Jurkat, Clone E6-1 (cell line): ENCODE measurements at regions not wholly inside any gene's neighbourhood (a gene's known extent, or its start where the extent isn't known, plus 50 kb on each side); places are given as distances from the start of the nearest gene placed in this dataset.
A peak's percentile ranks its signal among the peaks of the same experiment; 100 is the strongest.
"Not testable (repeated sequence)": the region's sequence is repeated elsewhere in the genome, so short reads cannot be mapped to it uniquely, and the experiment has no call there.

Source experiments
- DNase-seq: peaks from one replicate; pipeline ENCODE4 v3.0.0-alpha.2; 2011; ENCODE audit warnings: low read depth, low spot score
- H3K4me3 ChIP-seq: 2 replicates; pipeline ENCODE4 v1.5.1; 2011; ENCODE audit warnings: mild to moderate bottlenecking, low read length, control low read depth, moderate library complexity

- DNase-seq, H3K4me3 ChIP-seq: not testable (repeated sequence)
Measured at GRCh38 chr12:28099245-28099644, 91.0 kb upstream of the CCDC91 start.

GRCh38 chr12:28099871-28100270 is 90.4 kb upstream of the CCDC91 start:
- no peak for DNase-seq
- no peak overlapping the region for H3K4me3 ChIP-seq

GRCh38 chr12:28100717-28101116 is 89.5 kb upstream of the CCDC91 start:
- H3K4me3 ChIP-seq = no peak overlapping the region
- DNase-seq = no peak

GRCh38 chr12:28104316-28104715 is 85.9 kb upstream of the CCDC91 start:
- no peak overlapping the region for H3K4me3 ChIP-seq
- no peak for DNase-seq

GRCh38 chr12:28104903-28105864 is 85.1 kb upstream of the CCDC91 start:
- no peak overlapping the region for H3K4me3 ChIP-seq
- DNase-seq = no peak

GRCh38 chr12:28107679-28108078 is 82.6 kb upstream of the CCDC91 start:
- no peak overlapping the region for H3K4me3 ChIP-seq
- DNase-seq = no peak

- no peak overlapping the region for H3K4me3 ChIP-seq
- peak; percentile 73 for DNase-seq
Measured at GRCh38 chr12:28108599-28108998, 81.7 kb upstream of the CCDC91 start.

GRCh38 chr12:28110329-28110728 is 79.9 kb upstream of the CCDC91 start:
- H3K4me3 ChIP-seq = no peak overlapping the region
- no peak for DNase-seq

GRCh38 chr12:28114488-28114887 is 75.8 kb upstream of the CCDC91 start:
- no peak for DNase-seq
- no peak overlapping the region for H3K4me3 ChIP-seq

- H3K4me3 ChIP-seq = no peak overlapping the region
- DNase-seq = no peak
Measured at GRCh38 chr12:28121433-28121832, 68.8 kb upstream of the CCDC91 start.

GRCh38 chr12:28121899-28122655 is 68.2 kb upstream of the CCDC91 start:
- H3K4me3 ChIP-seq = no peak overlapping the region
- no peak for DNase-seq

- no peak overlapping the region for H3K4me3 ChIP-seq
- DNase-seq = no peak
Measured at GRCh38 chr12:28122756-28123155, 67.5 kb upstream of the CCDC91 start.

- H3K4me3 ChIP-seq = no peak overlapping the region
- DNase-seq = no peak
Measured at GRCh38 chr12:28127455-28127854, 62.8 kb upstream of the CCDC91 start.

GRCh38 chr12:28129031-28129430 is 61.2 kb upstream of the CCDC91 start:
- H3K4me3 ChIP-seq = no peak overlapping the region
- DNase-seq = no peak

- no peak overlapping the region for H3K4me3 ChIP-seq
- no peak for DNase-seq
Measured at GRCh38 chr12:28130234-28130624, 60.0 kb upstream of the CCDC91 start.

- no peak overlapping the region for H3K4me3 ChIP-seq
- DNase-seq = no peak
Measured at GRCh38 chr12:28130625-28131598, 59.3 kb upstream of the CCDC91 start.

- no peak for DNase-seq
- no peak overlapping the region for H3K4me3 ChIP-seq
Measured at GRCh38 chr12:28132398-28132797, 57.9 kb upstream of the CCDC91 start.

GRCh38 chr12:28135801-28136439 is 54.3 kb upstream of the CCDC91 start:
- no peak overlapping the region for H3K4me3 ChIP-seq
- no peak for DNase-seq

GRCh38 chr12:28137414-28137813 is 52.8 kb upstream of the CCDC91 start:
- no peak overlapping the region for H3K4me3 ChIP-seq
- no peak for DNase-seq
